HG03439 (cell line): ENCODE measurements at regions not wholly inside any gene's neighbourhood (a gene's known extent, or its start where the extent isn't known, plus 50 kb on each side); places are given as distances from the start of the nearest gene placed in this dataset.
"Not testable (repeated sequence)": the region's sequence is repeated elsewhere in the genome, so short reads cannot be mapped to it uniquely, and the experiment has no call there.

Source experiments
- ATAC-seq: cut with Tn5 transposase; IDR thresholded peaks from one replicate; pipeline ENCODE4 v1.9.1; 2021; ENCODE audit warnings: mild to moderate bottlenecking, moderate library complexity; ENCODE audit not compliant: unreplicated experiment

GRCh38 chr3:161894657-161895056, 398.0 kb downstream of the OTOL1 start:
- ATAC-seq, result no peak

- ATAC-seq, result no peak
Observed at GRCh38 chr3:161905520-161906132, 409.0 kb downstream of the OTOL1 start.

- no peak for ATAC-seq
Observed at GRCh38 chr3:161913786-161914389, 417.3 kb downstream of the OTOL1 start.

- no peak for ATAC-seq
Observed at GRCh38 chr3:161914703-161915417, 418.3 kb downstream of the OTOL1 start.

- ATAC-seq, result no peak
Observed at GRCh38 chr3:161915418-161915750, 418.8 kb downstream of the OTOL1 start.

GRCh38 chr3:161920196-161920595, 423.6 kb downstream of the OTOL1 start:
- no peak for ATAC-seq

GRCh38 chr3:161925749-161926360, 429.2 kb downstream of the OTOL1 start:
- no peak for ATAC-seq

GRCh38 chr3:161927131-161927530, 430.5 kb downstream of the OTOL1 start:
- ATAC-seq, result no peak

- no peak for ATAC-seq
Observed at GRCh38 chr3:161939918-161940620, 443.5 kb downstream of the OTOL1 start.

- ATAC-seq, result no peak
Observed at GRCh38 chr3:161940621-161940965, 444.0 kb downstream of the OTOL1 start.

- ATAC-seq, result no peak
Observed at GRCh38 chr3:161941891-161942290, 445.3 kb downstream of the OTOL1 start.

GRCh38 chr3:161943801-161944345, 447.3 kb downstream of the OTOL1 start:
- ATAC-seq, result not testable (repeated sequence)

- ATAC-seq, result no peak
Observed at GRCh38 chr3:161946443-161946960, 449.9 kb downstream of the OTOL1 start.

- no peak for ATAC-seq
Observed at GRCh38 chr3:161950318-161950868, 453.8 kb downstream of the OTOL1 start.

GRCh38 chr3:161957467-161957866, 460.9 kb downstream of the OTOL1 start:
- no peak for ATAC-seq

- no peak for ATAC-seq
Observed at GRCh38 chr3:161964857-161965256, 468.2 kb downstream of the OTOL1 start.

GRCh38 chr3:161969867-161970266, 473.3 kb downstream of the OTOL1 start:
- no peak for ATAC-seq

GRCh38 chr3:161975201-161975600, 478.6 kb downstream of the OTOL1 start:
- no peak for ATAC-seq

- ATAC-seq, result no peak
Observed at GRCh38 chr3:161977063-161977462, 480.5 kb downstream of the OTOL1 start.

- ATAC-seq, result no peak
Observed at GRCh38 chr3:161977850-161978249, 481.2 kb downstream of the OTOL1 start.

- ATAC-seq, result no peak
Observed at GRCh38 chr3:161987933-161988332, 491.3 kb downstream of the OTOL1 start.
